ENCODE measurements at regions not wholly inside any gene's neighbourhood (a gene's known extent, or its start where the extent isn't known, plus 50 kb on each side); places are given as distances from the start of the nearest gene placed in this dataset.

- no peaks in the 10 kb centered on the region for H3K36me3 ChIP-seq (ENCODE audit: control insufficient read depth in 2 of 2, extremely low read depth in 1 of 2, insufficient read depth in 1 of 2, low read length in 1 of 2)
- H3K27me3 ChIP-seq (replicated peaks in 1 of 2; ENCODE audit: control insufficient read depth in 2 of 2, extremely low read depth in 1 of 2, insufficient read depth in 2 of 2, low read length in 1 of 2) = no peaks in the 10 kb centered on the region
- no peak for DNase-seq
- CTCF ChIA-PET = no interaction called here
- WGBS (ENCODE audit: insufficient coverage) = no CpG with 5 or more reads among the region's 2 CpGs
- no peaks in the 10 kb centered on the region for H3K9me3 ChIP-seq
- H3K4me3 ChIP-seq (ENCODE audit: control insufficient read depth in 1 of 2, extremely low read depth in 1 of 2, low read length in 1 of 2) = no peak overlapping the region
- Mint-ChIP-seq H3K4me3 (no peak overlapping the region), H3K27ac (no peak overlapping the region), H3K27me3 (no peaks in the 10 kb centered on the region), H3K9me3 (peaks cover 17 to 27% (median 25%) of the 10 kb centered on the region in 3 donors), H3K36me3 (no peaks in the 10 kb centered on the region), H3K4me1 (no peaks in the 10 kb centered on the region)
- POLR2A ChIA-PET = no interaction called here
- no peaks in the 10 kb centered on the region for H3K4me1 ChIP-seq (ENCODE audit: control insufficient read depth in 1 of 2, extremely low read depth in 1 of 2, insufficient read depth in 2 of 2, low read length in 2 of 2)
- no peak overlapping the region for H3K27ac ChIP-seq (ENCODE audit: low read length)
- no peak for ATAC-seq (replicated peaks in 1 of 4)
These were observed 83.2 kb downstream of the ALG10B start for GRCh38 chr12:38399711-38400206.

GRCh38 chr12:38402811-38403210 is 86.2 kb downstream of the ALG10B start:
- POLR2A ChIA-PET = no interaction called here
- H3K27ac Mint-ChIP-seq = no peak overlapping the region
- H3K4me3 ChIP-seq (ENCODE audit: control insufficient read depth in 1 of 2, extremely low read depth in 1 of 2, low read length in 1 of 2) = no peak overlapping the region

GRCh38 chr12:38409511-38409910 is 92.9 kb downstream of the ALG10B start:
- no peak overlapping the region for H3K4me3 Mint-ChIP-seq
- H3K27ac Mint-ChIP-seq = no peak overlapping the region
- H3K36me3 ChIP-seq (ENCODE audit: control insufficient read depth in 2 of 2, extremely low read depth in 1 of 2, insufficient read depth in 1 of 2, low read length in 1 of 2) = no peaks in the 10 kb centered on the region
- CTCF ChIA-PET = no interaction called here
- H3K4me1 ChIP-seq (ENCODE audit: control insufficient read depth in 1 of 2, extremely low read depth in 1 of 2, insufficient read depth in 2 of 2, low read length in 2 of 2) = no peaks in the 10 kb centered on the region
- H3K4me3 ChIP-seq (ENCODE audit: control insufficient read depth in 1 of 2, extremely low read depth in 1 of 2, low read length in 1 of 2) = no peak overlapping the region
- H3K27me3 Mint-ChIP-seq = no peaks in the 10 kb centered on the region
- POLR2A ChIA-PET = no interaction called here
- no peaks in the 10 kb centered on the region for H3K4me1 Mint-ChIP-seq
- no peaks in the 10 kb centered on the region for H3K36me3 Mint-ChIP-seq
- no peak overlapping the region for H3K27ac ChIP-seq (ENCODE audit: low read length)
- no CpG with 5 or more reads among the region's 1 CpG for WGBS (ENCODE audit: insufficient coverage)
- H3K27me3 ChIP-seq (replicated peaks in 1 of 2; ENCODE audit: control insufficient read depth in 2 of 2, extremely low read depth in 1 of 2, insufficient read depth in 2 of 2, low read length in 1 of 2) = no peaks in the 10 kb centered on the region
- peaks cover 6 to 14% (median 9%) of the 10 kb centered on the region in 3 donors for H3K9me3 Mint-ChIP-seq
- no peak for DNase-seq
- no peak for ATAC-seq (replicated peaks in 1 of 4)
- H3K9me3 ChIP-seq = no peaks in the 10 kb centered on the region

More at GRCh38 chr12:38402811-38403210, 86.2 kb downstream of the ALG10B start:
- Mint-ChIP-seq H3K27me3 (no peaks in the 10 kb centered on the region), H3K36me3 (no peaks in the 10 kb centered on the region), H3K4me3 (no peak overlapping the region), H3K9me3 (peaks cover 14 to 26% (median 19%) of the 10 kb centered on the region in 3 donors), H3K4me1 (no peaks in the 10 kb centered on the region)
- CTCF ChIA-PET = no interaction called here
- Histone ChIP-seq H3K27ac (ENCODE audit: low read length) (no peak overlapping the region), H3K27me3 (replicated peaks in 1 of 2; ENCODE audit: control insufficient read depth in 2 of 2, extremely low read depth in 1 of 2, insufficient read depth in 2 of 2, low read length in 1 of 2) (no peaks in the 10 kb centered on the region), H3K4me1 (ENCODE audit: control insufficient read depth in 1 of 2, extremely low read depth in 1 of 2, insufficient read depth in 2 of 2, low read length in 2 of 2) (no peaks in the 10 kb centered on the region), H3K9me3 (no peaks in the 10 kb centered on the region), H3K36me3 (ENCODE audit: control insufficient read depth in 2 of 2, extremely low read depth in 1 of 2, insufficient read depth in 1 of 2, low read length in 1 of 2) (no peaks in the 10 kb centered on the region)
- DNase-seq (no peak), ATAC-seq (replicated peaks in 1 of 4) (no peak)

- no peaks in the 10 kb centered on the region for H3K36me3 Mint-ChIP-seq
- no CpG with 5 or more reads among the region's 2 CpGs for WGBS (ENCODE audit: insufficient coverage)
These were observed 94.9 kb downstream of the ALG10B start for GRCh38 chr12:38411426-38411825.

GRCh38 chr12:38411946-38412345 is 95.4 kb downstream of the ALG10B start:
- no peaks in the 10 kb centered on the region for H3K27me3 ChIP-seq (replicated peaks in 1 of 2; ENCODE audit: control insufficient read depth in 2 of 2, extremely low read depth in 1 of 2, insufficient read depth in 2 of 2, low read length in 1 of 2)
- no peak overlapping the region for H3K4me3 ChIP-seq (ENCODE audit: control insufficient read depth in 1 of 2, extremely low read depth in 1 of 2, low read length in 1 of 2)
- ATAC-seq (replicated peaks in 1 of 4) = no peak
- no peak overlapping the region for H3K4me3 Mint-ChIP-seq
- ChIA-PET POLR2A (no interaction called here), CTCF (no interaction called here)
- no peak overlapping the region for H3K27ac Mint-ChIP-seq
- no peak overlapping the region for H3K27ac ChIP-seq (ENCODE audit: low read length)
- H3K36me3 ChIP-seq (ENCODE audit: control insufficient read depth in 2 of 2, extremely low read depth in 1 of 2, insufficient read depth in 1 of 2, low read length in 1 of 2) = no peaks in the 10 kb centered on the region
- no peaks in the 10 kb centered on the region for H3K4me1 ChIP-seq (ENCODE audit: control insufficient read depth in 1 of 2, extremely low read depth in 1 of 2, insufficient read depth in 2 of 2, low read length in 2 of 2)
- DNase-seq = no peak
- H3K9me3 ChIP-seq = no peaks in the 10 kb centered on the region
- H3K9me3 Mint-ChIP-seq = peaks cover 4 to 15% (median 4%) of the 10 kb centered on the region in 3 donors
- H3K27me3 Mint-ChIP-seq = no peaks in the 10 kb centered on the region
- no peaks in the 10 kb centered on the region for H3K36me3 Mint-ChIP-seq
- H3K4me1 Mint-ChIP-seq = no peaks in the 10 kb centered on the region

More at GRCh38 chr12:38411426-38411825, 94.9 kb downstream of the ALG10B start:
- H3K9me3 ChIP-seq = no peaks in the 10 kb centered on the region
- Mint-ChIP-seq H3K4me3 (no peak overlapping the region), H3K4me1 (no peaks in the 10 kb centered on the region), H3K27ac (no peak overlapping the region), H3K9me3 (peaks cover 4 to 15% (median 4%) of the 10 kb centered on the region in 3 donors), H3K27me3 (no peaks in the 10 kb centered on the region)
- ATAC-seq (replicated peaks in 1 of 4) (no peak), DNase-seq (no peak)
- H3K27me3 ChIP-seq (replicated peaks in 1 of 2; ENCODE audit: control insufficient read depth in 2 of 2, extremely low read depth in 1 of 2, insufficient read depth in 2 of 2, low read length in 1 of 2) = no peaks in the 10 kb centered on the region
- H3K27ac ChIP-seq (ENCODE audit: low read length) = no peak overlapping the region
- H3K36me3 ChIP-seq (ENCODE audit: control insufficient read depth in 2 of 2, extremely low read depth in 1 of 2, insufficient read depth in 1 of 2, low read length in 1 of 2) = no peaks in the 10 kb centered on the region
- no peaks in the 10 kb centered on the region for H3K4me1 ChIP-seq (ENCODE audit: control insufficient read depth in 1 of 2, extremely low read depth in 1 of 2, insufficient read depth in 2 of 2, low read length in 2 of 2)
- CTCF ChIA-PET = no interaction called here
- POLR2A ChIA-PET = no interaction called here
- H3K4me3 ChIP-seq (ENCODE audit: control insufficient read depth in 1 of 2, extremely low read depth in 1 of 2, low read length in 1 of 2) = no peak overlapping the region

- DNase-seq (no peak), ATAC-seq (replicated peaks in 1 of 4) (no peak)
- Mint-ChIP-seq H3K9me3 (peaks cover 9 to 19% (median 17%) of the 10 kb centered on the region in 3 donors), H3K4me1 (no peaks in the 10 kb centered on the region), H3K4me3 (no peak overlapping the region), H3K36me3 (no peaks in the 10 kb centered on the region), H3K27me3 (no peaks in the 10 kb centered on the region), H3K27ac (no peak overlapping the region)
- Histone ChIP-seq H3K27ac (ENCODE audit: low read length) (no peak overlapping the region), H3K27me3 (replicated peaks in 1 of 2; ENCODE audit: control insufficient read depth in 2 of 2, extremely low read depth in 1 of 2, insufficient read depth in 2 of 2, low read length in 1 of 2) (no peaks in the 10 kb centered on the region), H3K4me1 (ENCODE audit: control insufficient read depth in 1 of 2, extremely low read depth in 1 of 2, insufficient read depth in 2 of 2, low read length in 2 of 2) (no peaks in the 10 kb centered on the region), H3K9me3 (no peaks in the 10 kb centered on the region), H3K4me3 (ENCODE audit: control insufficient read depth in 1 of 2, extremely low read depth in 1 of 2, low read length in 1 of 2) (no peak overlapping the region), H3K36me3 (ENCODE audit: control insufficient read depth in 2 of 2, extremely low read depth in 1 of 2, insufficient read depth in 1 of 2, low read length in 1 of 2) (no peaks in the 10 kb centered on the region)
- ChIA-PET CTCF (no interaction called here), POLR2A (no interaction called here)
- no CpG with 5 or more reads among the region's 1 CpG for WGBS (ENCODE audit: insufficient coverage)
These were observed 100.5 kb downstream of the ALG10B start for GRCh38 chr12:38417101-38417500.

- no peak for ATAC-seq (replicated peaks in 1 of 4)
- Mint-ChIP-seq H3K36me3 (no peaks in the 10 kb centered on the region), H3K27ac (no peak overlapping the region), H3K9me3 (peaks cover 13 to 24% (median 18%) of the 10 kb centered on the region in 3 donors), H3K4me1 (no peaks in the 10 kb centered on the region), H3K27me3 (no peaks in the 10 kb centered on the region), H3K4me3 (no peak overlapping the region)
- Histone ChIP-seq H3K4me3 (ENCODE audit: control insufficient read depth in 1 of 2, extremely low read depth in 1 of 2, low read length in 1 of 2) (no peak overlapping the region), H3K27ac (ENCODE audit: low read length) (no peak overlapping the region), H3K4me1 (ENCODE audit: control insufficient read depth in 1 of 2, extremely low read depth in 1 of 2, insufficient read depth in 2 of 2, low read length in 2 of 2) (no peaks in the 10 kb centered on the region), H3K9me3 (no peaks in the 10 kb centered on the region), H3K27me3 (replicated peaks in 1 of 2; ENCODE audit: control insufficient read depth in 2 of 2, extremely low read depth in 1 of 2, insufficient read depth in 2 of 2, low read length in 1 of 2) (no peaks in the 10 kb centered on the region), H3K36me3 (ENCODE audit: control insufficient read depth in 2 of 2, extremely low read depth in 1 of 2, insufficient read depth in 1 of 2, low read length in 1 of 2) (no peaks in the 10 kb centered on the region)
- POLR2A ChIA-PET = no interaction called here
- WGBS (ENCODE audit: insufficient coverage) = no CpG with 5 or more reads among the region's 1 CpG
- CTCF ChIA-PET = no interaction called here
- DNase-seq = no peak
These were observed 107.9 kb downstream of the ALG10B start for GRCh38 chr12:38424436-38424835.

All from T-cell (primary cell).